GM13976 (cell line): ENCODE measurements at regions not wholly inside any gene's neighbourhood (a gene's known extent, or its start where the extent isn't known, plus 50 kb on each side); places are given as distances from the start of the nearest gene placed in this dataset.

Source experiments
- DNase-seq: peaks from one replicate; pipeline ENCODE4 v3.0.0; 2012; ENCODE audit warnings: low spot score
- CTCF ChIP-seq: IDR thresholded peaks from 2 replicates; pipeline ENCODE4 v1.5.1; 2012; ENCODE audit warnings: borderline replicate concordance, mild to moderate bottlenecking; ENCODE audit not compliant: insufficient read depth; ENCODE audit errors: extremely low read depth, missing control alignments, control extremely low read depth
- in situ Hi-C: fragments of 300-500 bp; cut with MboI; formaldehyde crosslinking; loops from one replicate; pipeline ENCODE4 v1.12.0; 2022; ENCODE audit warnings: low sequenced_read_pairs, mixed read lengths, inconsistent platforms; ENCODE audit not compliant: unreplicated experiment

- no peak for DNase-seq
- in situ Hi-C loops: no loop called here
- no peak for TF ChIP-seq CTCF
Observed at GRCh38 chr1:208595745-208596144, 351.6 kb upstream of the PLXNA2 start.

- no peak for TF ChIP-seq CTCF
- DNase-seq: no peak
- in situ Hi-C loops: no loop called here
Observed at GRCh38 chr1:208597571-208597970, 353.4 kb upstream of the PLXNA2 start.

GRCh38 chr1:208598021-208598420, 353.8 kb upstream of the PLXNA2 start:
- TF ChIP-seq CTCF: no peak
- in situ Hi-C loops: no loop called here
- no peak for DNase-seq

GRCh38 chr1:208599063-208599462, 354.9 kb upstream of the PLXNA2 start:
- no peak for TF ChIP-seq CTCF
- in situ Hi-C loops: no loop called here
- DNase-seq: no peak

GRCh38 chr1:208600456-208601190, 356.4 kb upstream of the PLXNA2 start:
- DNase-seq: no peak
- no peak for TF ChIP-seq CTCF
- in situ Hi-C loops: no loop called here

GRCh38 chr1:208601561-208601960, 357.4 kb upstream of the PLXNA2 start:
- no peak for DNase-seq
- TF ChIP-seq CTCF: no peak
- in situ Hi-C loops: no loop called here
